HG03460 (cell line): ENCODE measurements at regions not wholly inside any gene's neighbourhood (a gene's known extent, or its start where the extent isn't known, plus 50 kb on each side); places are given as distances from the start of the nearest gene placed in this dataset.
"Not testable (repeated sequence)": the region's sequence is repeated elsewhere in the genome, so short reads cannot be mapped to it uniquely, and the experiment has no call there.

Experiments used
- ATAC-seq: cut with Tn5 transposase; IDR thresholded peaks from one replicate; pipeline ENCODE4 v1.9.1; 2021; ENCODE audit not compliant: unreplicated experiment

- no peak for ATAC-seq
Measured at GRCh38 chr10:61052469-61053205, 108.7 kb upstream of the RHOBTB1 start.

- ATAC-seq: no peak
Measured at GRCh38 chr10:61051344-61051743, 107.4 kb upstream of the RHOBTB1 start.

- no peak for ATAC-seq
Measured at GRCh38 chr10:61050120-61050745, 106.2 kb upstream of the RHOBTB1 start.

- no peak for ATAC-seq
Measured at GRCh38 chr10:61049386-61049785, 105.4 kb upstream of the RHOBTB1 start.

- no peak for ATAC-seq
Measured at GRCh38 chr10:61047788-61048560, 104.0 kb upstream of the RHOBTB1 start.

GRCh38 chr10:61047081-61047480 is 103.1 kb upstream of the RHOBTB1 start:
- ATAC-seq: no peak

- not testable (repeated sequence) for ATAC-seq
Measured at GRCh38 chr10:61045480-61045879, 101.5 kb upstream of the RHOBTB1 start.

GRCh38 chr10:61042533-61042932 is 98.5 kb upstream of the RHOBTB1 start:
- no peak for ATAC-seq

- no peak for ATAC-seq
Measured at GRCh38 chr10:61040399-61041016, 96.5 kb upstream of the RHOBTB1 start.

- ATAC-seq: no peak
Measured at GRCh38 chr10:61039868-61040267, 95.9 kb upstream of the RHOBTB1 start.

- not testable (repeated sequence) for ATAC-seq
Measured at GRCh38 chr10:61037261-61037830, 93.4 kb upstream of the RHOBTB1 start.

- not testable (repeated sequence) for ATAC-seq
Measured at GRCh38 chr10:61036148-61036547, 92.2 kb upstream of the RHOBTB1 start.

- no peak for ATAC-seq
Measured at GRCh38 chr10:61031341-61031740, 87.4 kb upstream of the RHOBTB1 start.

- no peak for ATAC-seq
Measured at GRCh38 chr10:61029411-61029810, 85.4 kb upstream of the RHOBTB1 start.

- ATAC-seq: no peak
Measured at GRCh38 chr10:61028861-61029361, 84.9 kb upstream of the RHOBTB1 start.

- no peak for ATAC-seq
Measured at GRCh38 chr10:61024856-61025201, 80.8 kb upstream of the RHOBTB1 start.

- ATAC-seq: no peak
Measured at GRCh38 chr10:61024151-61024855, 80.3 kb upstream of the RHOBTB1 start.

- no peak for ATAC-seq
Measured at GRCh38 chr10:61023053-61023452, 79.1 kb upstream of the RHOBTB1 start.

- ATAC-seq: no peak
Measured at GRCh38 chr10:61021926-61022325, 77.9 kb upstream of the RHOBTB1 start.

- ATAC-seq: no peak
Measured at GRCh38 chr10:61020420-61021158, 76.6 kb upstream of the RHOBTB1 start.
